Stimulated activated CD8-positive, alpha-beta memory T cell treated with anti-CD3 and anti-CD28 coated beads, Interleukin-15, amount 100 ng/mL, for 4 hours (primary cell): ENCODE measurements at regions not wholly inside any gene's neighbourhood (a gene's known extent, or its start where the extent isn't known, plus 50 kb on each side); places are given as distances from the start of the nearest gene placed in this dataset.
"Not testable (repeated sequence)": the region's sequence is repeated elsewhere in the genome, so short reads cannot be mapped to it uniquely, and the experiment has no call there.

Experiments
- DNase-seq, 2 donors: peaks; one replicate each; pipeline ENCODE4 v3.0.0-alpha.2; 2020; ENCODE audit warnings: low read depth in 2 of 2

GRCh38 chr18:77329651-77330050 is 80.0 kb downstream of the GALR1 start:
- no peak for DNase-seq

- DNase-seq, result no peak
Measured at GRCh38 chr18:77334876-77335275, 85.2 kb downstream of the GALR1 start.

GRCh38 chr18:77337604-77338003 is 88.0 kb downstream of the GALR1 start:
- DNase-seq, result no peak

- no peak for DNase-seq
Measured at GRCh38 chr18:77339093-77339492, 89.4 kb downstream of the GALR1 start.

- no peak for DNase-seq
Measured at GRCh38 chr18:77339623-77340022, 90.0 kb downstream of the GALR1 start.

- no peak for DNase-seq
Measured at GRCh38 chr18:77340815-77341214, 91.2 kb downstream of the GALR1 start.

GRCh38 chr18:77341527-77342325 is 92.1 kb downstream of the GALR1 start:
- no peak for DNase-seq

- no peak for DNase-seq
Measured at GRCh38 chr18:77342736-77343135, 93.1 kb downstream of the GALR1 start.

GRCh38 chr18:77343846-77344510 is 94.3 kb downstream of the GALR1 start:
- no peak for DNase-seq

- DNase-seq, result no peak
Measured at GRCh38 chr18:77344786-77345500, 95.3 kb downstream of the GALR1 start.

GRCh38 chr18:77346208-77346810 is 96.7 kb downstream of the GALR1 start:
- DNase-seq, result no peak

- not testable (repeated sequence) for DNase-seq
Measured at GRCh38 chr18:77353349-77353748, 103.7 kb downstream of the GALR1 start.

GRCh38 chr18:77359561-77360314 is 110.1 kb downstream of the GALR1 start:
- no peak for DNase-seq

- no peak for DNase-seq
Measured at GRCh38 chr18:77360315-77361190, 110.9 kb downstream of the GALR1 start.

GRCh38 chr18:77361382-77361781 is 111.7 kb downstream of the GALR1 start:
- DNase-seq, result no peak

- DNase-seq, result no peak
Measured at GRCh38 chr18:77365667-77366066, 116.0 kb downstream of the GALR1 start.

GRCh38 chr18:77366067-77366719 is 116.5 kb downstream of the GALR1 start:
- DNase-seq, result no peak

GRCh38 chr18:77366720-77367641 is 117.3 kb downstream of the GALR1 start:
- no peak for DNase-seq

- no peak for DNase-seq
Measured at GRCh38 chr18:77369644-77370043, 120.0 kb downstream of the GALR1 start.
